ENCODE measurements at regions not wholly inside any gene's neighbourhood (a gene's known extent, or its start where the extent isn't known, plus 50 kb on each side); places are given as distances from the start of the nearest gene placed in this dataset.
A peak's percentile ranks its signal among the peaks of the same experiment; 100 is the strongest.

GRCh38 chr11:97743205-97743742 lies 1277.5 kb upstream of the CNTN5 start:
- H3K4me1 ChIP-seq (ENCODE audit: control extremely low read depth in 1 of 4, control insufficient read depth in 4 of 4, insufficient read depth in 4 of 4, low read length in 3 of 4), result peaks cover 0 to 5% (median 0%) of the 10 kb centered on the region in 4 experiments
- peaks cover 0 to 4% (median 2%) of the 10 kb centered on the region in 5 experiments for H3K9me3 ChIP-seq (ENCODE audit: control extremely low read depth in 1 of 5, control insufficient read depth in 4 of 5, insufficient read depth in 2 of 5, low read depth in 1 of 5, low read length in 4 of 5)
- no peak overlapping the region for H3K4me3 ChIP-seq (ENCODE audit: control insufficient read depth in 1 of 7, extremely low read depth in 1 of 7, insufficient read depth in 4 of 7, low read depth in 2 of 7, low read length in 6 of 7)
- H3K36me3 ChIP-seq (ENCODE audit: control insufficient read depth in 4 of 4, insufficient read depth in 4 of 4, low read length in 3 of 4), result no peaks in the 10 kb centered on the region
- WGBS (ENCODE audit: insufficient coverage), result 100% methylated on average over 2 of the region's 3 CpGs
- DNase-seq, result peak in 1 of 3 donors; percentile 3
- CTCF ChIA-PET, result no interaction called here
- POLR2A ChIA-PET, result no interaction called here
- no peak overlapping the region for H3K27ac ChIP-seq (ENCODE audit: insufficient read depth in 1 of 2, low read depth in 1 of 2, low read length in 2 of 2, poor library complexity in 1 of 2, severe bottlenecking in 2 of 2)
- no peaks in the 10 kb centered on the region for H3K27me3 ChIP-seq (replicated peaks in 2 of 5; ENCODE audit: control insufficient read depth in 4 of 5, insufficient read depth in 5 of 5, low read length in 4 of 5)

GRCh38 chr11:97745515-97746050 lies 1275.2 kb upstream of the CNTN5 start:
- Histone ChIP-seq H3K27ac (ENCODE audit: insufficient read depth in 1 of 2, low read depth in 1 of 2, low read length in 2 of 2, poor library complexity in 1 of 2, severe bottlenecking in 2 of 2) (no peak overlapping the region), H3K4me1 (ENCODE audit: control extremely low read depth in 1 of 4, control insufficient read depth in 4 of 4, insufficient read depth in 4 of 4, low read length in 3 of 4) (peaks cover 0 to 5% (median 0%) of the 10 kb centered on the region in 4 experiments), H3K4me3 (ENCODE audit: control insufficient read depth in 1 of 7, extremely low read depth in 1 of 7, insufficient read depth in 4 of 7, low read depth in 2 of 7, low read length in 6 of 7) (no peak overlapping the region), H3K9me3 (ENCODE audit: control extremely low read depth in 1 of 5, control insufficient read depth in 4 of 5, insufficient read depth in 2 of 5, low read depth in 1 of 5, low read length in 4 of 5) (peaks cover 0 to 2% (median 0%) of the 10 kb centered on the region in 5 experiments), H3K36me3 (ENCODE audit: control insufficient read depth in 4 of 4, insufficient read depth in 4 of 4, low read length in 3 of 4) (no peaks in the 10 kb centered on the region), H3K27me3 (replicated peaks in 2 of 5; ENCODE audit: control insufficient read depth in 4 of 5, insufficient read depth in 5 of 5, low read length in 4 of 5) (no peaks in the 10 kb centered on the region)
- no peak for DNase-seq
- ChIA-PET POLR2A (no interaction called here), CTCF (no interaction called here)
- WGBS (ENCODE audit: insufficient coverage), result 84% methylated on average over 29 of the region's 32 CpGs

- Histone ChIP-seq H3K36me3 (ENCODE audit: control insufficient read depth in 4 of 4, insufficient read depth in 4 of 4, low read length in 3 of 4) (no peaks in the 10 kb centered on the region), H3K9me3 (ENCODE audit: control extremely low read depth in 1 of 5, control insufficient read depth in 4 of 5, insufficient read depth in 2 of 5, low read depth in 1 of 5, low read length in 4 of 5) (peaks cover 0 to 5% (median 2%) of the 10 kb centered on the region in 5 experiments), H3K4me1 (ENCODE audit: control extremely low read depth in 1 of 4, control insufficient read depth in 4 of 4, insufficient read depth in 4 of 4, low read length in 3 of 4) (peaks cover 0 to 5% (median 0%) of the 10 kb centered on the region in 4 experiments), H3K27ac (ENCODE audit: insufficient read depth in 1 of 2, low read depth in 1 of 2, low read length in 2 of 2, poor library complexity in 1 of 2, severe bottlenecking in 2 of 2) (no peak overlapping the region), H3K4me3 (ENCODE audit: control insufficient read depth in 1 of 7, extremely low read depth in 1 of 7, insufficient read depth in 4 of 7, low read depth in 2 of 7, low read length in 6 of 7) (no peak overlapping the region), H3K27me3 (replicated peaks in 2 of 5; ENCODE audit: control insufficient read depth in 4 of 5, insufficient read depth in 5 of 5, low read length in 4 of 5) (no peaks in the 10 kb centered on the region)
- peak in 2 of 3 donors; percentile 4 to 19 for DNase-seq
- 43% methylated on average over 1 of the region's 1 CpG for WGBS (ENCODE audit: insufficient coverage)
- ChIA-PET CTCF (interaction anchor here (0.6 kb wide), 1 partner anchor 24 kb away, joined by 3 read pairs; no protein-coding TSS in a partner anchor), POLR2A (interaction anchor here (0.6 kb wide), 1 partner anchor 72 kb away, joined by 3 read pairs; no protein-coding TSS in a partner anchor)
Measured at GRCh38 chr11:97746818-97747217, 1273.9 kb upstream of the CNTN5 start.

GRCh38 chr11:97751405-97751804 lies 1269.3 kb upstream of the CNTN5 start:
- no peak for DNase-seq
- POLR2A ChIA-PET, result no interaction called here
- 100% methylated on average over 5 of the region's 5 CpGs for WGBS (ENCODE audit: insufficient coverage)
- Histone ChIP-seq H3K9me3 (ENCODE audit: control extremely low read depth in 1 of 5, control insufficient read depth in 4 of 5, insufficient read depth in 2 of 5, low read depth in 1 of 5, low read length in 4 of 5) (peaks cover 0 to 13% (median 4%) of the 10 kb centered on the region in 5 experiments), H3K36me3 (ENCODE audit: control insufficient read depth in 4 of 4, insufficient read depth in 4 of 4, low read length in 3 of 4) (no peaks in the 10 kb centered on the region), H3K4me3 (ENCODE audit: control insufficient read depth in 1 of 7, extremely low read depth in 1 of 7, insufficient read depth in 4 of 7, low read depth in 2 of 7, low read length in 6 of 7) (no peak overlapping the region), H3K4me1 (ENCODE audit: control extremely low read depth in 1 of 4, control insufficient read depth in 4 of 4, insufficient read depth in 4 of 4, low read length in 3 of 4) (peaks cover 0 to 5% (median 0%) of the 10 kb centered on the region in 4 experiments), H3K27ac (ENCODE audit: insufficient read depth in 1 of 2, low read depth in 1 of 2, low read length in 2 of 2, poor library complexity in 1 of 2, severe bottlenecking in 2 of 2) (no peak overlapping the region), H3K27me3 (replicated peaks in 2 of 5; ENCODE audit: control insufficient read depth in 4 of 5, insufficient read depth in 5 of 5, low read length in 4 of 5) (no peaks in the 10 kb centered on the region)
- CTCF ChIA-PET, result no interaction called here

GRCh38 chr11:97751952-97752351 lies 1268.8 kb upstream of the CNTN5 start:
- ChIA-PET POLR2A (no interaction called here), CTCF (no interaction called here)
- WGBS (ENCODE audit: insufficient coverage), result 100% methylated on average over 1 of the region's 2 CpGs
- peaks cover 0 to under 1% (median 0%) of the 10 kb centered on the region in 4 experiments for H3K4me1 ChIP-seq (ENCODE audit: control extremely low read depth in 1 of 4, control insufficient read depth in 4 of 4, insufficient read depth in 4 of 4, low read length in 3 of 4)
- DNase-seq, result no peak
- H3K36me3 ChIP-seq (ENCODE audit: control insufficient read depth in 4 of 4, insufficient read depth in 4 of 4, low read length in 3 of 4), result no peaks in the 10 kb centered on the region
- peaks cover 0 to 13% (median 4%) of the 10 kb centered on the region in 5 experiments for H3K9me3 ChIP-seq (ENCODE audit: control extremely low read depth in 1 of 5, control insufficient read depth in 4 of 5, insufficient read depth in 2 of 5, low read depth in 1 of 5, low read length in 4 of 5)
- no peak overlapping the region for H3K27ac ChIP-seq (ENCODE audit: insufficient read depth in 1 of 2, low read depth in 1 of 2, low read length in 2 of 2, poor library complexity in 1 of 2, severe bottlenecking in 2 of 2)
- H3K4me3 ChIP-seq (ENCODE audit: control insufficient read depth in 1 of 7, extremely low read depth in 1 of 7, insufficient read depth in 4 of 7, low read depth in 2 of 7, low read length in 6 of 7), result no peak overlapping the region
- no peaks in the 10 kb centered on the region for H3K27me3 ChIP-seq (replicated peaks in 2 of 5; ENCODE audit: control insufficient read depth in 4 of 5, insufficient read depth in 5 of 5, low read length in 4 of 5)

- Histone ChIP-seq H3K36me3 (ENCODE audit: control insufficient read depth in 4 of 4, insufficient read depth in 4 of 4, low read length in 3 of 4) (no peaks in the 10 kb centered on the region), H3K4me1 (ENCODE audit: control extremely low read depth in 1 of 4, control insufficient read depth in 4 of 4, insufficient read depth in 4 of 4, low read length in 3 of 4) (no peaks in the 10 kb centered on the region), H3K27ac (ENCODE audit: insufficient read depth in 1 of 2, low read depth in 1 of 2, low read length in 2 of 2, poor library complexity in 1 of 2, severe bottlenecking in 2 of 2) (no peak overlapping the region), H3K9me3 (ENCODE audit: control extremely low read depth in 1 of 5, control insufficient read depth in 4 of 5, insufficient read depth in 2 of 5, low read depth in 1 of 5, low read length in 4 of 5) (peaks cover 0 to 13% (median 4%) of the 10 kb centered on the region in 5 experiments), H3K4me3 (ENCODE audit: control insufficient read depth in 1 of 7, extremely low read depth in 1 of 7, insufficient read depth in 4 of 7, low read depth in 2 of 7, low read length in 6 of 7) (no peak overlapping the region), H3K27me3 (replicated peaks in 2 of 5; ENCODE audit: control insufficient read depth in 4 of 5, insufficient read depth in 5 of 5, low read length in 4 of 5) (no peaks in the 10 kb centered on the region)
- DNase-seq, result no peak
- CTCF ChIA-PET, result no interaction called here
- 100% methylated on average over 2 of the region's 3 CpGs for WGBS (ENCODE audit: insufficient coverage)
- POLR2A ChIA-PET, result no interaction called here
Measured at GRCh38 chr11:97754976-97755375, 1265.8 kb upstream of the CNTN5 start.

GRCh38 chr11:97756571-97757335 lies 1264.0 kb upstream of the CNTN5 start:
- H3K27me3 ChIP-seq (replicated peaks in 2 of 5; ENCODE audit: control insufficient read depth in 4 of 5, insufficient read depth in 5 of 5, low read length in 4 of 5), result no peaks in the 10 kb centered on the region
- POLR2A ChIA-PET, result no interaction called here
- WGBS (ENCODE audit: insufficient coverage), result 100% methylated on average over 1 of the region's 4 CpGs

More at GRCh38 chr11:97756571-97757335, 1264.0 kb upstream of the CNTN5 start:
- H3K4me1 ChIP-seq (ENCODE audit: control extremely low read depth in 1 of 4, control insufficient read depth in 4 of 4, insufficient read depth in 4 of 4, low read length in 3 of 4), result no peaks in the 10 kb centered on the region
- H3K36me3 ChIP-seq (ENCODE audit: control insufficient read depth in 4 of 4, insufficient read depth in 4 of 4, low read length in 3 of 4), result no peaks in the 10 kb centered on the region
- H3K4me3 ChIP-seq (ENCODE audit: control insufficient read depth in 1 of 7, extremely low read depth in 1 of 7, insufficient read depth in 4 of 7, low read depth in 2 of 7, low read length in 6 of 7), result no peak overlapping the region
- H3K9me3 ChIP-seq (ENCODE audit: control extremely low read depth in 1 of 5, control insufficient read depth in 4 of 5, insufficient read depth in 2 of 5, low read depth in 1 of 5, low read length in 4 of 5), result peaks cover 0 to 11% (median 4%) of the 10 kb centered on the region in 5 experiments
- CTCF ChIA-PET, result no interaction called here
- H3K27ac ChIP-seq (ENCODE audit: insufficient read depth in 1 of 2, low read depth in 1 of 2, low read length in 2 of 2, poor library complexity in 1 of 2, severe bottlenecking in 2 of 2), result no peak overlapping the region
- DNase-seq, result no peak

Measured in common myeloid progenitor, CD34-positive (primary cell).